ENCODE measurements at regions not wholly inside any gene's neighbourhood (a gene's known extent, or its start where the extent isn't known, plus 50 kb on each side); places are given as distances from the start of the nearest gene placed in this dataset.
A peak's percentile ranks its signal among the peaks of the same experiment; 100 is the strongest.
"Not testable (repeated sequence)": the region's sequence is repeated elsewhere in the genome, so short reads cannot be mapped to it uniquely, and the experiment has no call there.

- Mint-ChIP-seq H3K4me3 (ENCODE audit: unreplicated experiment) (no peak overlapping the region), H3K27me3 (ENCODE audit: low read depth, unreplicated experiment) (no peaks in the 10 kb centered on the region), H3K27ac (ENCODE audit: unreplicated experiment) (no peak overlapping the region), H3K36me3 (ENCODE audit: low read depth, unreplicated experiment) (no peaks in the 10 kb centered on the region), H3K4me1 (ENCODE audit: low read depth, unreplicated experiment) (peaks cover 2% of the 10 kb centered on the region), H3K9me3 (ENCODE audit: unreplicated experiment) (peaks cover 2% of the 10 kb centered on the region)
- H3K36me3 ChIP-seq (ENCODE audit: insufficient read depth, low read length), result no peaks in the 10 kb centered on the region
- no peaks in the 10 kb centered on the region for H3K4me1 ChIP-seq (ENCODE audit: insufficient read depth, low read length)
- H3K27ac ChIP-seq (ENCODE audit: low read depth, low read length), result no peak overlapping the region
- H2AFZ ChIP-seq (ENCODE audit: low read depth, low read length), result no peak overlapping the region
- no peak overlapping the region for H3K4me3 ChIP-seq (ENCODE audit: insufficient read depth, low read depth, low read length)
- H3K27me3 ChIP-seq (ENCODE audit: insufficient read depth, low read length), result peaks cover 4% of the 10 kb centered on the region
- H4K20me1 ChIP-seq (ENCODE audit: insufficient read depth, low read length), result no peaks in the 10 kb centered on the region
- H3K79me2 ChIP-seq (ENCODE audit: insufficient read depth, low read length), result no peaks in the 10 kb centered on the region
- TF ChIP-seq CTCF (IDR thresholded peaks at IDR 0.05; ENCODE audit: insufficient read depth, low read depth, low read length), result no peak
- TF ChIP-seq EZH2 (IDR thresholded peaks at IDR 0.05; ENCODE audit: insufficient read depth, low read length), result no peak
- DNase-seq (ENCODE audit: low read depth) (peak; percentile 10), FAIRE-seq (no peak)
- H3K4me2 ChIP-seq (ENCODE audit: low read length), result no peak overlapping the region
- H3K9me3 ChIP-seq (ENCODE audit: insufficient read depth, low read depth, low read length), result no peaks in the 10 kb centered on the region
- no peak overlapping the region for H3K9ac ChIP-seq (ENCODE audit: low read length)
Observed at GRCh38 chr5:145450286-145450885, 384.8 kb downstream of the PRELID2 start.

GRCh38 chr5:145449794-145450193, 385.3 kb downstream of the PRELID2 start:
- no peak for FAIRE-seq

GRCh38 chr5:145446875-145447274, 388.3 kb downstream of the PRELID2 start:
- not testable (repeated sequence) for H4K20me1 ChIP-seq (ENCODE audit: insufficient read depth, low read length); H3K27ac ChIP-seq (ENCODE audit: low read depth, low read length); H3K79me2 ChIP-seq (ENCODE audit: insufficient read depth, low read length); H3K9me3 Mint-ChIP-seq (ENCODE audit: unreplicated experiment); H3K4me1 ChIP-seq (ENCODE audit: insufficient read depth, low read length); H3K27me3 Mint-ChIP-seq (ENCODE audit: low read depth, unreplicated experiment); H3K4me3 Mint-ChIP-seq (ENCODE audit: unreplicated experiment); H2AFZ ChIP-seq (ENCODE audit: low read depth, low read length); FAIRE-seq; H3K36me3 ChIP-seq (ENCODE audit: insufficient read depth, low read length); H3K4me1 Mint-ChIP-seq (ENCODE audit: low read depth, unreplicated experiment); H3K9ac ChIP-seq (ENCODE audit: low read length); H3K27me3 ChIP-seq (ENCODE audit: insufficient read depth, low read length); H3K4me3 ChIP-seq (ENCODE audit: insufficient read depth, low read depth, low read length); H3K4me2 ChIP-seq (ENCODE audit: low read length); H3K36me3 Mint-ChIP-seq (ENCODE audit: low read depth, unreplicated experiment); H3K9me3 ChIP-seq (ENCODE audit: insufficient read depth, low read depth, low read length); DNase-seq (ENCODE audit: low read depth); H3K27ac Mint-ChIP-seq (ENCODE audit: unreplicated experiment)

More at GRCh38 chr5:145449794-145450193, 385.3 kb downstream of the PRELID2 start:
- Histone ChIP-seq H3K27me3 (ENCODE audit: insufficient read depth, low read length) (peaks cover 4% of the 10 kb centered on the region), H3K9me3 (ENCODE audit: insufficient read depth, low read depth, low read length) (no peaks in the 10 kb centered on the region), H3K36me3 (ENCODE audit: insufficient read depth, low read length) (no peaks in the 10 kb centered on the region), H3K4me3 (ENCODE audit: insufficient read depth, low read depth, low read length) (no peak overlapping the region), H3K9ac (ENCODE audit: low read length) (no peak overlapping the region), H3K27ac (ENCODE audit: low read depth, low read length) (no peak overlapping the region), H4K20me1 (ENCODE audit: insufficient read depth, low read length) (no peaks in the 10 kb centered on the region), H3K4me2 (ENCODE audit: low read length) (no peak overlapping the region), H3K4me1 (ENCODE audit: insufficient read depth, low read length) (no peaks in the 10 kb centered on the region), H2AFZ (ENCODE audit: low read depth, low read length) (no peak overlapping the region), H3K79me2 (ENCODE audit: insufficient read depth, low read length) (no peaks in the 10 kb centered on the region)
- H3K27me3 Mint-ChIP-seq (ENCODE audit: low read depth, unreplicated experiment), result no peaks in the 10 kb centered on the region
- H3K4me1 Mint-ChIP-seq (ENCODE audit: low read depth, unreplicated experiment), result peaks cover 2% of the 10 kb centered on the region
- DNase-seq (ENCODE audit: low read depth), result no peak
- H3K27ac Mint-ChIP-seq (ENCODE audit: unreplicated experiment), result no peak overlapping the region
- H3K36me3 Mint-ChIP-seq (ENCODE audit: low read depth, unreplicated experiment), result no peaks in the 10 kb centered on the region
- no peak overlapping the region for H3K4me3 Mint-ChIP-seq (ENCODE audit: unreplicated experiment)
- TF ChIP-seq CTCF (IDR thresholded peaks at IDR 0.05; ENCODE audit: insufficient read depth, low read depth, low read length), result no peak
- TF ChIP-seq EZH2 (IDR thresholded peaks at IDR 0.05; ENCODE audit: insufficient read depth, low read length), result no peak
- H3K9me3 Mint-ChIP-seq (ENCODE audit: unreplicated experiment), result peaks cover 2% of the 10 kb centered on the region

All from astrocyte (in vitro differentiated cells and primary cell).